HuH-7 (cell line): ENCODE measurements at regions not wholly inside any gene's neighbourhood (a gene's known extent, or its start where the extent isn't known, plus 50 kb on each side); places are given as distances from the start of the nearest gene placed in this dataset.
"Not testable (repeated sequence)": the region's sequence is repeated elsewhere in the genome, so short reads cannot be mapped to it uniquely, and the experiment has no call there.

Experiments
- DNase-seq: peaks from one replicate; pipeline ENCODE4 v3.0.0; 2011; ENCODE audit warnings: low spot score

DNA sequence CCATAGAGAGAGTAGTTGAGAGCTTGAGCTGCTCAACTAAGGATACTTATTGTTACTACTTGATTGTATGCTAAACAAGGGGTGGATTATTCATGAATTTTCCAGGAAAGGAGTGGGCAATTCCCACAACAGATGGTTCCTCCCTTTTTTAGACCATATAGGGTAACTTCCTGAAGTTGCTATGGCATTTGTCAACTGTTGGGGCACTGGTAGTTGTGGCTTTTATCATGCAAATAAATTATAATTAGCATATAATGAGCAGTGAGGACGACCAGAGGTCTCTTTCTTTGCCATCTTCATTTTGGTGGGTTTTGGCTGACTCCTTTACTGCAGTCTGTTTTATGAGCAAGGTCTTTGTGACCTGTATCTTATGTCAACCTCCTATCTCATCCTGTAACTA is 1403.5 kb upstream of the PABPC4L start:
- no peak for DNase-seq

DNA sequence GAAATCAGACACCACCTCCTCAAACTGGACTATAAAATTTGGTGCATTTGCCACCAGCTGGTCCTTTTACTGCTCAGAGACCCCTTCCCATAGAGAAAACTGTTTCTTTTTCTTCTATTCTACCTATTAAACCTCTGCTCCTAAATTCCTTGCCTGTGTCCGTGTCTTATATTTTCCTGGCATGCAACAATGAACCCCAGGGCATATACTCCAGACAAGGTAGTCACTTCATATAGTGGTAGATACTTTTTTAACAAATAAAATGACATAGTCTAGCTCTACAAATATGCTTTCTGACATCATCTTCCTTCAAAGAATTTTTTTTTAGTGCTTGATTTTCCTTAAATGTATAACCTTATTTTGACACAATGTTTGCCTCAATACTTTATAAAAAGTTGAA is 1402.9 kb upstream of the PABPC4L start:
- no peak for DNase-seq

DNA sequence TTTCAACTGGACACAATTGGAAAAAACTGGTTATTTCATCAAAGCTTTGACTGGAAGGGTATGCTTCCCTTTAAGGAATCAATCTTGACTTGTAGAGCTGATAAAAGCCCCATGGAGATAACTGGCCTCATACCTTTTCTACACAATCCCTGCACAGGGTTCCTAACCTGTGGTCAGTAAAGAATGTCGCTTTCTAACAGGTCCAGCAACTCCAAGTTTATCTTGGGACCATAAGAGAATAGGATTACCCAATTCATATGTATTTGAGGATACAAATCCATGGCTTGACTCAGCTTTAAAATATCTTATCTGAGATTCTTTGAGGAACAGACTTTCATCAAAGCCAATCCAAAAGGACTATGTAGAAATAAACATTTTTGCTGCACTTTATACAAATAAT is 1399.8 kb upstream of the PABPC4L start:
- DNase-seq, result no peak

DNA sequence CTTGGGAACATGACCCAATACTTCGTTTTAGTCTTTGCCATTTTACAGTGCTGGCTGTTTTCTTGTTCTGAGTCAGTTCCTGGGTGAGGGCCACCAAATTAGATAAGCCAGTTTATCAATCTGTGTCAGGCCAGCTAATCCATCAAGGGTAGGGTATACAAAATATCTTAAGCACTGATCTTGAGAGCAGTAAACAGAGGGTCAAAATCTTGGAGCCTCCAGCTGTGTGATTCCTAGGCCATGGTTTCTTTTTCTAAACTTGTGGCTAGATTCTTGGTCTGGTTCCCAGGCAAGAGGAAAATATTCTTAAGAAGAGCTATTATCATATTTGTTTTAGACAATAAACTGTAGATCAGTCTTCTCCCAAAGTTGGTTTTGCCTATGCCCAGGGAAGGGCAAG is 1396.6 kb upstream of the PABPC4L start:
- no peak for DNase-seq

DNA sequence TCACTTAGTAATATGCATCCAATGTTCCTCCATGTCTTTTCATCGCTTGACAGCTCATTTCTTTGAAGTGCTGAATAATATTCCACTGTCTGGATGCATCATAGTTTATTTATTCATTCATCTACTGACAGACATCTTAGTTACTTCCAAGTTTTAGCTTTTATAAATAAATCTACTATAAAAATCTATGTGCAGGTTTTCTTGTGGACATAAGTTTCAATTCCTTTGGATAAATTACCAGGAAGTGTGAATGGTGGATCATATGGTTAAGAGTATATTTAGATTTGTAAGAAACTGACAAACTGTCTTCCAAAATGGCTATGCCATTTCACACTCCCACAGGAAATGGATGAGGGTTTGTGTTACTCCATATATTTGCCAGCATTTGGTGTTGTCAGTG is 1392.9 kb upstream of the PABPC4L start:
- no peak for DNase-seq

DNA sequence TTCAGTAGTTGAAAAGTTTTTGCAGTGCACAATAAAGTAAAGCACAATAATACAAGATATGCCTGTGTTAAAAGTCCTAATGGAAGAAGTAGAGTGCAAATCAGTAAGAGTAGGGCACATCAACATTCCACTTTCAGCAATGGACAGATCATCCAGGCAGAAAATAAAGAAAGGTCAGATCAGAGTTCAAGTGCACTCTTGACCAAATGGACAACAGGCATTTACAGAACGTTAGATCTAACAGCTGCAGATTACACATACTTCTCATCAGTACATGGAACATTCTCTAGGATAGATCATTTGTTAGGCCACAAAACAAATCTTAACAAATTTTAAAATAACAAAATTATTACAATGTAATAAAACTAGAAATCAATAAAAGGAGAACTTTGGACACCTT is 1373.5 kb upstream of the PABPC4L start:
- DNase-seq, result no peak

DNA sequence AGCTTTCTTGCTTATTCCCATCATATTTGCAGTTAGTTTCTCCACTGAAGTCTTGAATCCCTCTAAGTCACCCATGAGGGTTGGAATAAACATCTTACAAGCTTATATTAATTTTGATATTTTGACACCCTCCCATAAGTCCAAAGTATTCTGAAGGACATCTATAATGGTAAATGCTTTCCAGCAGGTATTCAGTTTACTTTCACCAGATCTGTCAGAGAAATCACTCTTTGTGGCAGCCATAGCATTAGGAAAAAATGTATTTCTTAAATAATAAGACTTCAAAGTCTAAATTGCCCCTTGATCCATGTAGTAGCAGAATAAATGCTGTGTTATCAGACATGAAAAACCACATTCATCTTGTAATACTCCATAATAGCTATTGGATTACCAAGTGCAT is 1371.7 kb upstream of the PABPC4L start:
- no peak for DNase-seq

DNA sequence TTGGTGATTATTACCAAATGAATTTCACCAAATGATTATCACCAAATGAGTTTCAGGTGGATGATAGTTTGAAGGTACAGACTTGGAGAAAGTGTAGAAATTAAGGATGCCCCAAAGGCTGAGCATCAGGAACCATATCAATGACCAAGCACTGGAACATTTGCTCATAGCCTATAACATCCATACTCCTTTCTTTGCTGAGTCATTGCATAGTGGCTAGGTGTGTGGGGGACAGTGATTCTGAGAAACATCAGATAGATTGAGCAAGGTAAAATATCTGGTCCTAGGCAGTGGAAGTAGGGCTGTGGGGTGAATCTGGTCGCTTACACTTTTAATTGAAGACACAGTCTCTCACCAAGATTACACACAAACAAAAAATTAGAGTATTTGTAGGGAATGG is 1362.5 kb upstream of the PABPC4L start:
- no peak for DNase-seq

DNA sequence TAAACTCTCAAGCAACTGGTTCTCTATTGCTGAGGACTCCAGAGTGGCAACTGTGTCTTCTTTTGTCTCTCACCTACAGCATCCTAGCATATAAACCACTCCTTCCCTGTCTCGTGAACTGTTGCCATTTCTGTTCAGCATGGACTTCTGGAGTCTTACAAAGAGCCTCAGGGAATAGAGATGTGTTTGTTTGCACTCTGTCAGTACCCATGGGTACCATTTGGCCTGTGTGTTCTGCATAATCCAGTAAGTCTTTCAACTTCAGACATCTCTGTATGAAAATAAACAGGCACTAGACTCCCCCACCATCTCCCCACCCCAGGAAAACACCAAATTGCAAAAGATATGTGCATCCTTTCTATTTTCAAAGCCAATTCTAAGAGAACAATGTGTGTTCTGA is 1351.6 kb upstream of the PABPC4L start:
- DNase-seq, result no peak

DNA sequence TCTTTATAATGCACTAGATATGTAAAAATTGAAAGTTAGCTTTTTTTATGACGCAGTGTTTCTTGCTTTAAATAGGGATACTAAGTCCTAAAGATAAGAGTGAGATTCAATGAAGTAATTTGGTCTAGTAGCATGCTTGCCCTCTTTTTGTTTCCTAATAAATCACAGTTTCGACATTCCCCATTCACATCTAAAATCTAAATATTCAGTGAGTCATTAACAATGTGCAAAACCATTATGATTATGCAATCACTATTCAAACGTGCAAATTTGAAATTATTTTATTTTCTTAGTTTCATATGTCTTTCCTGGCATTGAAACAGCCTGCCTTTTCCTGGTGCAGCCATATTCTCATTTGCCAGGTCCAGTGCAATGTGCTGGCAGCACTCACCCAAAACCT is 1350.5 kb upstream of the PABPC4L start:
- no peak for DNase-seq

DNA sequence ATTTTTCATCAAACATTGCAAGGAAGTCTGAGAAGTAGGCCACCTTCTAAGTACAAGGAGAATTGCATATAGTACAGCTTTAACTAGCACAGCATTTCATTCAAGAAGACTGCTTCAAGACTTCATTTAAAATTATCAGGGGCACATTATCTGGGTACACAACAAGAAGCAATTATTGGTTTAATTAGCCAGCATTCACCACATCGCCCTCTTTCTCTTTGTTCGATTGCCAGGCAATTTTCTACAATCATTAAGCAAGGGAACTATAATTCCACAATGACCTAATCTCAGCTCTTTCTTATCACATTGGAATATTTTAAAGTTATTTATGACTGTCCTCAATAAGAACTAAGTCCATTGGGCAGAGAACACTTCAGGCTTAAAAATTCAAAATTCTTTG is 1347.1 kb upstream of the PABPC4L start:
- DNase-seq, result no peak

DNA sequence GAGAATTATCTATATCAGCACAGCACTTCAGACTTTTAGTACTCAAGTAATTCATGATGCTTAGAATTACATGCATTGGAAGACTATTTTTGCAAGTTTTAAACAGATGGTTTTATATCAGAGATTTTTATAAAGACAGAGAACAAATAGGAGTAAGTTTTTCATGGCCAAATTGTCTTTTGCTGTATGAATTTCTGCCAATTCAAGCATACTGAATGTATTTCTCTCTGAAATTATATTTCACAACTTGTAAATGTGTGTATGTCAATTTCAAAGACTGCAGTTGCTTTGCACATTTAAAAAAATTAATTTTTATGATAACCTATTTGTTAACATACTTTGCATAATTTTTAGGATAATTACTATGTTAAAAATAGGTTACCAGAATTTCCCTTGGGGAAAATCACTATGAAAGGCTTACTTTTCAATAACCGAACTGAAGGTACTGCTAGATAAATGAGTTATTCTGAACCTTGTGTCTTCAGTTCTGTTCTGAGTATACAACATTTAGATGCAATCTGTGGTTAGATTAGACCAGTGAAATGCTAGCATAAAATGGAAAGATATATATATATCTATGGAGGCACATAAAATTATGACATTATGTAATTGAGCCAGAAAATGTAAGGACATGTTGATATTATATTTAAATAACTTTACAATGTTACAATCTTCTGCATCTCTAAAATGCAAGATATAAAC is 1344.2 kb upstream of the PABPC4L start:
- DNase-seq, result no peak

DNA sequence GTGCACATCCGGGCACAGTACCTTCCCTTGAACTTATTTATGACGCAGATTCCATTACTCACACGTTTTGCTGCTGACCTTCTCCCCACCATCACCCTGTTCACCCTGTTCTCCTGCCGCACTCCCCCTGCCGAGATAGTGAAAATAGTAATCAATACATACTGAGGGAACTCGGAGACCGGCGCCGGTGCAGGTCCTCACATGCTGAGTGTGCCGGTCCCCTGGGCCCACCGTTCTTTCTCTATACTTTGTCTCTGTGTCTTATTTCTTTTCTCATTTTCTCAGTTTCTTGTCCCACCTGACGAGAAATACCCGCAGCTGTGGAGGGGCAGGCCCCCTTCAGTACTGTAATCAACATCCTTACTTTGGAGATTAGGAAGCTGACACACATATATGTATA is 1337.1 kb upstream of the PABPC4L start:
- DNase-seq, result no peak

DNA sequence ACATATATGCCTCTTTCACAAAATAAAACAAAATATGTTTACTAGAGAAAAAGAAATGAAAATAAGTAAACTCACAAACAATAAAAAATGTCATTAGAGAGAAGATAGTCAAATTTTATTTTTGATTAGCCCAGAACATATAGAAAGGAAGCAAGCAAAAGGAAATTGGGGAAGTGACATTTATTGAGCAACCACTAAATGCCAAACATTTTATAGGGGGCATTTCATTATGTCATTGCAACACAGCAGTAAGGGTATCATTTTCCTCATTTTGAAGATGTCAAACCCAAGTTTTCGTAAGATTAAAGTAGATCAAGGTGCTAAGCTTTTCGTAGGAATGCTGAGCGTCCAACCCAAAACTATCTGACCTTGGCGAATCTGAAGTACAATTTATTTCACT is 1331.5 kb upstream of the PABPC4L start:
- DNase-seq, result no peak

DNA sequence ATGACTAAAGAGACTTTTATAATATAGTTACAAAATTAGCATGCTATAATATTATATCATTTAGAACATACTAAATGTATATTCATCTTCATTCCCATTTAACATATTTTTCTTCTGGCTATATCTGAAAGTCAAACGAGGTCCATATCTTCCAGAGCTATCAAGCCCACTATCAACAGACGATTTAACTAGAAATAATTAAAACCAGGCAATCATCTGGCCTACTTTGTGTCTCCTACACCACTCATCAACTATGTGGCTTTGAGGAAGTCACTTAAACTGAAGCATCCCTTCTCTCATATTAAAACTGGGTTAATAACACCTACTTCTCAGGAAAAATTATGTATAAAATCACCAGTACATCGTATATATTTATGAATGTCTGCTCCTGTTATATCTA is 1330.5 kb upstream of the PABPC4L start:
- DNase-seq, result no peak

DNA sequence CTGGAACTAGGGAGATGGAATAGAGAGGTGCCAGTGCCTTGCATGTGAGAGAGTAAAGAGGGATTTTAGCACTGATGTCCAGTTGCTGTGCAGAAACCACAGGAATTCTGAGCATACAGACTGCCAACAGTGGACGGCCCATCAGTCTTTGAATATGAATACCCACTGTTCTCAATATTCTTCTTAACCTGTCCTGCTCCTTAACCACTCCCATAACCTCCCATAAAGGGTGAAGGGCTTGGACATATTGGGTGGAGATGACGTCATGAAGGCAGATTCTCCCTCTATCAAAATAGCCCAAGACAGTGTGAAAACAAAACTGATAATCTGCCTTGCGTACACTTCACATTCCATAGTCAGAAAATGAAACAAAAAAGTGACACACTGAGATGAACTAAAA is 1313.7 kb upstream of the PABPC4L start:
- no peak for DNase-seq

DNA sequence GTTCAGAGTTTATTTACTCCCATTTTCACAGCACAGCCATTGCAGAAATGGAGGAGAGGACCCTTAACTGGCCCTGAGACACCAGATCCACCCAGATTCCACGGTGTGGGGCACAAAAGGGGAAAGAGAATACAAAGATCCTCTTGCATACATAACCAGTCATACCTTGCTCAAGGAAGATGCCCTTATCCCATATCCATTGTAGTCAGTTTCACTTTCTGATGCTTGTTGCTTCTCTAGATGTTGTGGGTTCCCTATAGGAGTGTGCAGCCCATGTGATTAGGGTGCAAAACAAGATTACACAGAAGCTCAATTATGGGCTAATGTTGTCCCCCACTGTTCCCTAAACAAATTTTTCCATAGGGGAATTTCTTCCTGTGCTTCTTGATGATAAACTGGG is 1309.0 kb upstream of the PABPC4L start:
- DNase-seq, result no peak

DNA sequence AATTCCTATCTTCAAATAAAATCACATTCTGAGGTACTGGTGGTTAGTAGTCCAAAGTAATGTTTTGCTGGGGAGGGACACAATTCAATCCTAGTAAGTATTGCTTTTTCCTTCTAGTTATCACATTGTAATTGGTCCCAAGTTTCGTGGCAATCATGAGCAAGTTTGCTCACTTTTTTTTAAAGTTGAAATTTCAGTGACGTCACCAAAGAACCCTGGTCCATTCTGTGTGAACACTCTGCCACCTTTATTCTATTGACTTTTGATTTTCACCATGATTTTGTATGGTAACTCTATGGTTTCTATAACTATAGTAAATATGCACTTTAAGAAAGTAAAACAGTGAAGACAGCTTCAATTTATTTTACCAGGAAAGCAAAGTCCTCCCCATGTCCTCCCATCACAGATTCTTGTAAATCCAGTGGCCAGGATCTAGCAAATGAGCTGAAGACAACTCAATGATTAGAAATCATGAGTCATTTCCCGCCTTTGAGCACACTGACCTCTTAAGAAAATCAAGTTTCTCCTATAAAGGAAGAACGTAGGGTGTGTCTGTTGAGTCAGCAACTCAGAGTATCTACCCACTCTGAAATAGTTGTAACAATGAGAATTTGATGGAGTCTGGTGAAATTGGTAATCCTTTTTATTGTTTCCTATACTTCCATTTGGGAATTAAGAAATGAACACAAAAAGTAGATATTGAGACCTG is 1306.6 kb upstream of the PABPC4L start:
- no peak for DNase-seq

DNA sequence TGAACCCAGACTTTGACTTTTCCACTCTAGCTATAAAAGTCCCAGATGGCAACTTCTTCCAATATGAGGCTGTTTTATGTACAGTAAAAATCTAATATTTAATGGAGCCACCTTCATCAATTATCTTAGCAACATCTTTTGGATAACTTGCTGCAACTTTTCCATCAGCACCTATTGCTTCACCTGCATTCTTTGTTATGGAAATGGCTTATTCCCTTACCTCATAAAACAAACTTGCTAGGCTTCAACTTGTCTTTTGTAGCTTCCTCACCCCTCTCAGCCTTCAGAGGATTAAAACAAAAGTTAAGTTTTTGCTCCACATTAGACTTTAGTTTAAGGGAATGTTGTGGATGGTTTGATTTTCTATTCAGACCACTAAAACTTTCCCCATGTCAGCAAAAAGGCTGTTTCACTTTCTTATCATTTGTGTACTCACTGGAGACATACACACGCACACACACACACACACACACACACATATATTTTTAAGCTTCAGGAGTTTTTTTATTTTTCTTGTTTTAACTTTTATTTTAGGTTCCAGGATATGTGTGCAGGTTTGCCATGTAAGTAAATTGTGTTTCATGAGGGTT is 1296.1 kb upstream of the PABPC4L start:
- DNase-seq, result no peak

DNA sequence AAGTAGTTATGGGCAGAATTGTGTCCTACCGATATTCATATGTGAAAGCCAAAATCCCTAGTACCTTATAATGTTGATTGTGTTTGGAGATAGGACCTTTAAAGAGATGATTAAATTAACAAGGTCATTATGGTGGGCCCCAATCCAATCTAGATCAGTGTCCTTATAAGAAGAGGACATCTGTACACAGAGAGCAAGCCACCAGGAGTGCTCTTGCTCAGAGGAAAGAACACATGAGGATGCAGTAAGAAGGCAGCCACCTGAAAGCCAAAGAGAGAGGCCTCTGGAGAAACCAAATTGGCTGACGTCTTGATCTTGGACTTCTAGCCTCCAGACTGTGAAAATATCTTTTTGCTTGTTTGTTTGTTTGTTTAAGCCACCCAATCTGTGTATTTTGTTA is 1290.8 kb upstream of the PABPC4L start:
- DNase-seq, result no peak

DNA sequence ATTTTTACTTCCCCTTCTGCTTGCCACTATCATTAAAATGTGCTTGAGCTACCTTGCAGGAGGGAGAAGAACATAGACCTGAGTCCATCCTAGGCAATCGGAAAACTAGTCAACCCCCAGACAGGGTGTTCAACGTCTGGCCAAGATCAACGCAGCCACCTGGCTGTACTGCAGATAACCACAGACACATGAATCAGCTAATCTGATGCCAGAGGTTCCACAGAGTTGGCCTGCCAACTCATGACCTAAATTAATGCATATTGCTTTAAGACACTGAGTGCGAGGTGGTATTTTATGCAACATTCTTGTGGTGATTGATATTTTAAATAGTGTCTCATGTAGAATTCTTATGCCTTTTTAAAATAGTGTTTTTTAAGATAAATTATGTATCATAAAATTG is 1283.8 kb upstream of the PABPC4L start:
- no peak for DNase-seq

DNA sequence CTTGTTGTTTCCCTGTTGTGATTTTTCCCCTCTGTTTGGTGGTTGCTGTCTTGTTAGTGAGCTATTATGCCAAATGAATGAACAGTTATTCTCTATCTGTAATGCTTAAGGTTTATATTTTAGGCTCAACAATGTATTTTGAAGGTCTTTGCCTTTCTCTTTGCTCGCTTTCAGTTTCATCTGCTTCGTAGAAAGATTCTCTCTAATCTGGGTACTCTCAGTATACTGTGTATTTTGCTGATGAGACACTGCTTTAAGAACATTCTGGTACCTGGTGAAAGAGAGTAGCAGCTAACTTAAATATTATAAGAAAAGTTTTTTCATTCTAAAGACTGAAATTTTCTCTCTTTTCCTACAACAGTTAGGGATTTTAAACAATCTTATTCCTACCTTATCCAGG is 1274.7 kb upstream of the PABPC4L start:
- DNase-seq, result no peak

DNA sequence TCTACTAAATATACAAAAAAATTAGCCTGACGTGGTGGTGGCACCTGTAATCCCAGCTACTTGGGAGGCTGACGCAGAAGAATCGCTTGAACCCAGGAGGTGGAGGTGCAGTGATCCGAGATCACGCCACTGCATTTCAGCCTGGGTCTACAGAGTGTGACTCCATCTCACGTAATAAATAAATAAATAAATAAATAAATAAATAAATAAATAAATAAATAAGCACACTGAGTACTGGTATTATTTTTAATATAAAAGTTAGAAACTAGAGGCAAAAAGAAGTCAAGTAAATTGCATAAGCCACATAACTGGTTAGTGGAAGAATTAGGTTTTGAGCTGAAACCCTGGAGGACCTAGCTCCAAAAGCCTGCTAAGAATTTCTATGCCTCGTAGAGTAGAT is 1262.7 kb upstream of the PABPC4L start:
- no peak for DNase-seq

DNA sequence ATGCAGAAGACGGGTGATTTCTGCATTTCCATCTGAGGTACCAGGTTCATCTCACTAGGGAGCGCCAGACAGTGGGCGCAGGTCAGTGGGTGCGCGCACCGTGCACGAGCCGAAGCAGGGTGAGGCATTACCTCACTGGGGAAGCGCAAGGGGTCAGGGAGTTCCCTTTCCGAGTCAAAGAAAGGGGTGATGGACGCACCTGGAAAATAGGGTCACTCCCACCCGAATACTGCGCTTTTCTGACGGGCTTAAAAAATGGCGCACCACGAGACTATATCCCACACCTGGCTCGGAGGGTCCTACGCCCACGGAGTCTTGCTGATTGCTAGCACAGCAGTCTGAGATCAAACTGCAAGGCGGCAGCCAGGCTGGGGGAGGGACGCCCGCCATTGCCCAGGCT is 1246.0 kb upstream of the PABPC4L start:
- not testable (repeated sequence) for DNase-seq
